Neural progenitor cell (in vitro differentiated cells): ENCODE measurements at regions not wholly inside any gene's neighbourhood (a gene's known extent, or its start where the extent isn't known, plus 50 kb on each side); places are given as distances from the start of the nearest gene placed in this dataset.

Experiments used
- EZH2 ChIP-seq: fragments of 200-600 bp; sonication (generic); IDR thresholded peaks from 2 replicates; pipeline ENCODE4 v1.6.1; 2017; ENCODE audit warnings: antibody characterized with exemption, mild to moderate bottlenecking, moderate library complexity
- EZH2phosphoT487 ChIP-seq: fragments of 200-600 bp; sonication (generic); IDR thresholded peaks from 2 replicates; pipeline ENCODE4 v1.6.1; 2017; ENCODE audit warnings: antibody characterized with exemption
- TF ChIP-seq, protein P1 (sequence below): fragments of 200-600 bp; sonication (generic); IDR thresholded peaks from 2 replicates; pipeline ENCODE4 v1.5.1; 2017; ENCODE audit warnings: antibody characterized with exemption, mild to moderate bottlenecking

DNA sequence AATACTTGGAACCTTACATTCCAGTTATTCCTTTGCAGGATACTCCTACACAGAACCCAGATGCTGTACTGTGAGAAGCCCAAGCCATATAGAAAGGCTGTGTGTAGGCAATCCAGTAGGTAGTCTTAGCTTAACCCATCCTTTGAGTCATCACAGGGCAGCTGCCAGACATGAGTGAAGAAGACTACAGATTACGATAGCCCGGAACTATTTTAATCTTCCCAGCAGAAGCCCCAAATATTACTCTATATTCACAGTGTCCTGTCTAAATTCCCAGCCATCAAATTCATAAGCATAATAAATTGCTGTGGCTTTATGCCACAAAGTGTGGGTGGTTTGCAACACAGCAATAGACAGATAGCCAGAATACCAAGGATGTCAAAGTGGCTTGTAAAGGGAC is 474.1 kb upstream of the STEAP1 start:
- TF ChIP-seq EZH2phosphoT487 (no peak), EZH2 (no peak)
- TF ChIP-seq, protein P1, sequence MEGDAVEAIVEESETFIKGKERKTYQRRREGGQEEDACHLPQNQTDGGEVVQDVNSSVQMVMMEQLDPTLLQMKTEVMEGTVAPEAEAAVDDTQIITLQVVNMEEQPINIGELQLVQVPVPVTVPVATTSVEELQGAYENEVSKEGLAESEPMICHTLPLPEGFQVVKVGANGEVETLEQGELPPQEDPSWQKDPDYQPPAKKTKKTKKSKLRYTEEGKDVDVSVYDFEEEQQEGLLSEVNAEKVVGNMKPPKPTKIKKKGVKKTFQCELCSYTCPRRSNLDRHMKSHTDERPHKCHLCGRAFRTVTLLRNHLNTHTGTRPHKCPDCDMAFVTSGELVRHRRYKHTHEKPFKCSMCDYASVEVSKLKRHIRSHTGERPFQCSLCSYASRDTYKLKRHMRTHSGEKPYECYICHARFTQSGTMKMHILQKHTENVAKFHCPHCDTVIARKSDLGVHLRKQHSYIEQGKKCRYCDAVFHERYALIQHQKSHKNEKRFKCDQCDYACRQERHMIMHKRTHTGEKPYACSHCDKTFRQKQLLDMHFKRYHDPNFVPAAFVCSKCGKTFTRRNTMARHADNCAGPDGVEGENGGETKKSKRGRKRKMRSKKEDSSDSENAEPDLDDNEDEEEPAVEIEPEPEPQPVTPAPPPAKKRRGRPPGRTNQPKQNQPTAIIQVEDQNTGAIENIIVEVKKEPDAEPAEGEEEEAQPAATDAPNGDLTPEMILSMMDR: no peak
